H1 (cell line): ENCODE measurements at regions not wholly inside any gene's neighbourhood (a gene's known extent, or its start where the extent isn't known, plus 50 kb on each side); places are given as distances from the start of the nearest gene placed in this dataset.

Experiments
- CTCF ChIA-PET: fragments of 300-600 bp; sonication (Branson Sonifier 250); formaldehyde crosslinking; loops from one replicate; lab custom pipeline; 2021; ENCODE audit not compliant: partially characterized antibody; lab: Charles Lee
- POLR2A ChIA-PET: fragments of 300-600 bp; sonication (Branson Sonifier 250); formaldehyde crosslinking; loops from one replicate; lab custom pipeline; 2021; ENCODE audit warnings: inconsistent platforms; ENCODE audit not compliant: partially characterized antibody; lab: Charles Lee
- DNase-seq, 2 experiments: peaks; one replicate each; pipeline versions ENCODE4 v3.0.0 to v3.0.0-alpha.2; 2010 to 2022; ENCODE audit warnings: low spot score in 2 of 2, low read depth in 1 of 2, mixed read lengths in 1 of 2
- FAIRE-seq: peaks from 2 replicates; lab custom pipeline; 2011; peaks lifted over from hg19 to GRCh38; lab: Jason Lieb, UNC
- H2AFZ ChIP-seq: 2 replicates; pipeline ENCODE4 v1.8.1; 2012; ENCODE audit warnings: low read length, inconsistent platforms
- H2AK5ac ChIP-seq: 2 replicates; pipeline ENCODE4 v1.6.1; 2013; ENCODE audit warnings: low read depth, low read length
- H2BK120ac ChIP-seq: replicated peaks from 2 replicates; pipeline ENCODE3; 2013; ENCODE audit warnings: low read depth, low read length, inconsistent platforms
- H2BK12ac ChIP-seq: 2 replicates; pipeline ENCODE4 v1.6.1; 2013; ENCODE audit warnings: low read depth, low read length
- H2BK15ac ChIP-seq: 2 replicates; pipeline ENCODE4 v1.6.1; 2013; ENCODE audit warnings: low read length
- H2BK20ac ChIP-seq: 2 replicates; pipeline ENCODE4 v1.6.1; 2013; ENCODE audit warnings: low read length
- H2BK5ac ChIP-seq: 2 replicates; pipeline ENCODE4 v1.6.1; 2013; ENCODE audit warnings: low read depth, low read length
- H3K14ac ChIP-seq: 2 replicates; pipeline ENCODE4 v1.6.1; 2013; ENCODE audit warnings: inconsistent platforms; ENCODE audit not compliant: insufficient read length
- H3K18ac ChIP-seq: 2 replicates; pipeline ENCODE4 v1.6.1; 2013; ENCODE audit warnings: low read length; ENCODE audit errors: extremely low read depth
- H3K23ac ChIP-seq: 2 replicates; pipeline ENCODE4 v1.6.1; 2013; ENCODE audit warnings: inconsistent platforms; ENCODE audit not compliant: insufficient read length
- H3K23me2 ChIP-seq: 2 replicates; pipeline ENCODE4 v1.6.1; 2013; ENCODE audit warnings: low read depth, low read length
- H3K27ac ChIP-seq: 2 replicates; pipeline ENCODE4 v1.6.1; 2011; ENCODE audit warnings: low read depth, low read length, inconsistent platforms
- H3K27me3 ChIP-seq, 4 experiments: replicated peaks in 1 of 4; 1 replicate in 1 of 4; 2 replicates in 3 of 4; pipeline versions ENCODE4 v1.6.1 to v1.8.1; 2011 to 2013; ENCODE audit warnings: low read length in 3 of 4, mild to moderate bottlenecking in 3 of 4, inconsistent platforms in 2 of 4, mixed read lengths in 2 of 4, moderate library complexity in 1 of 4; ENCODE audit not compliant: control insufficient read depth in 3 of 4, insufficient read depth in 3 of 4; ENCODE audit errors: extremely low read depth in 1 of 4
- H3K36me3 ChIP-seq, 4 experiments: 2 replicates each; pipeline versions ENCODE4 v1.6.1 to v1.8.1; 2011 to 2013; ENCODE audit warnings: mild to moderate bottlenecking in 4 of 4, low read length in 3 of 4, moderate library complexity in 2 of 4, control low read depth in 1 of 4, inconsistent platforms in 1 of 4; ENCODE audit not compliant: insufficient read depth in 4 of 4, control insufficient read depth in 2 of 4
- H3K4ac ChIP-seq: replicated peaks from 2 replicates; pipeline ENCODE3; 2013; ENCODE audit warnings: low read length, low read depth, mixed read lengths, inconsistent platforms; ENCODE audit not compliant: insufficient read length
- H3K4me1 ChIP-seq, 4 experiments: replicated peaks in 1 of 4; 1 replicate in 1 of 4; 2 replicates in 3 of 4; pipeline versions ENCODE4 v1.6.1 to v1.8.1; 2011 to 2013; ENCODE audit warnings: low read length in 3 of 4, inconsistent platforms in 2 of 4, mixed read lengths in 1 of 4; ENCODE audit not compliant: insufficient read depth in 4 of 4, control insufficient read depth in 3 of 4
- H3K4me2 ChIP-seq, 2 experiments: 2 replicates each; pipeline versions ENCODE4 v1.6.1 to v1.8.1; 2011 to 2013; ENCODE audit warnings: low read depth in 2 of 2, low read length in 2 of 2, control low read depth in 1 of 2, inconsistent platforms in 1 of 2, mild to moderate bottlenecking in 1 of 2; ENCODE audit not compliant: insufficient read depth in 1 of 2
- H3K4me3 ChIP-seq, 4 experiments: fragments of 200-600, 300-600 bp in 1 of 4; sonication (generic), shearing (Covaris generic), sonication (Bioruptor Twin) in 1 of 4; 2 replicates each; pipeline versions ENCODE4 v1.5.1 to v1.8.1; 2011 to 2016; ENCODE audit warnings: low read length in 4 of 4, low read depth in 3 of 4, control low read depth in 2 of 4, inconsistent platforms in 2 of 4, mild to moderate bottlenecking in 2 of 4, mixed read lengths in 1 of 4, moderate library complexity in 1 of 4; ENCODE audit not compliant: insufficient read depth in 2 of 4; ENCODE audit errors: extremely low read depth in 1 of 4
- H3K56ac ChIP-seq: replicated peaks from 2 replicates; pipeline ENCODE3; 2013; ENCODE audit warnings: low read depth, mild to moderate bottlenecking, mixed read lengths, low read length, inconsistent platforms; ENCODE audit not compliant: insufficient read length
- H3K79me1 ChIP-seq: 2 replicates; pipeline ENCODE4 v1.6.1; 2013; ENCODE audit warnings: low read depth, low read length, control low read depth
- H3K79me2 ChIP-seq, 2 experiments: 2 replicates each; pipeline versions ENCODE4 v1.6.1 to v1.8.1; 2012 to 2013; ENCODE audit warnings: low read length in 2 of 2, mild to moderate bottlenecking in 2 of 2, inconsistent platforms in 1 of 2; ENCODE audit not compliant: insufficient read depth in 2 of 2, control insufficient read depth in 1 of 2
- H3K9ac ChIP-seq, 4 experiments: replicated peaks in 1 of 4; 1 replicate in 1 of 4; 2 replicates in 3 of 4; pipeline versions ENCODE4 v1.6.1 to v1.8.1; 2011 to 2013; ENCODE audit warnings: low read depth in 3 of 4, low read length in 3 of 4, control low read depth in 2 of 4, mild to moderate bottlenecking in 2 of 4, moderate library complexity in 2 of 4, inconsistent platforms in 1 of 4; ENCODE audit errors: extremely low read depth in 1 of 4
- H3K9me3 ChIP-seq, 2 experiments: 2 replicates each; pipeline versions ENCODE4 v1.6.1 to v1.8.1; 2012 to 2013; ENCODE audit warnings: mild to moderate bottlenecking in 2 of 2, moderate library complexity in 2 of 2, control low read depth in 1 of 2, inconsistent platforms in 1 of 2, low read depth in 1 of 2, low read length in 1 of 2, mixed read lengths in 1 of 2; ENCODE audit not compliant: insufficient read depth in 2 of 2
- H4K20me1 ChIP-seq, 2 experiments: replicated peaks in 1 of 2; 2 replicates each; pipeline versions ENCODE3 to v1.8.1; 2011 to 2013; ENCODE audit warnings: inconsistent platforms in 2 of 2, low read length in 2 of 2, mild to moderate bottlenecking in 1 of 2; ENCODE audit not compliant: insufficient read depth in 2 of 2, control insufficient read depth in 1 of 2
- H4K5ac ChIP-seq: 2 replicates; pipeline ENCODE4 v1.6.1; 2013; ENCODE audit warnings: low read length, low read depth, mixed read lengths, inconsistent platforms; ENCODE audit not compliant: insufficient read length
- H4K8ac ChIP-seq: 2 replicates; pipeline ENCODE4 v1.8.0; 2013; ENCODE audit warnings: mild to moderate bottlenecking, moderate library complexity, low read length, inconsistent platforms; ENCODE audit not compliant: insufficient read depth; ENCODE audit errors: extremely low read depth
- H4K91ac ChIP-seq: replicated peaks from 2 replicates; pipeline ENCODE3; 2013; ENCODE audit warnings: low read length, mixed read lengths, inconsistent platforms; ENCODE audit not compliant: insufficient read length
- CBX5 ChIP-seq: fragments of 300-800, 300-1000 bp; sonication (generic); IDR thresholded peaks from 2 replicates; pipeline ENCODE4 v1.7.1; 2016; ENCODE audit warnings: antibody characterized with exemption, low read length, low read depth
- CREB1 ChIP-seq: IDR thresholded peaks from 2 replicates; pipeline ENCODE4 v1.6.1; 2012; ENCODE audit warnings: inconsistent platforms
- CTCF ChIP-seq, 3 experiments: IDR thresholded peaks; 1 replicate in 2 of 3; 2 replicates in 1 of 3; pipeline versions ENCODE4 v1.5.1 to v1.6.1; 2011; ENCODE audit warnings: low read length in 3 of 3, mild to moderate bottlenecking in 3 of 3, inconsistent platforms in 2 of 3, low read depth in 1 of 3, moderate library complexity in 1 of 3; ENCODE audit not compliant: insufficient read depth in 1 of 3; ENCODE audit errors: control extremely low read depth in 1 of 3
- EZH2 ChIP-seq: fragments of 200-600 bp; sonication (generic); IDR thresholded peaks from 2 replicates; pipeline ENCODE4 v1.7.1; 2012; ENCODE audit warnings: low read depth, mild to moderate bottlenecking, moderate library complexity, low read length, inconsistent platforms; ENCODE audit not compliant: severe bottlenecking
- JUND ChIP-seq: IDR thresholded peaks from 2 replicates; pipeline ENCODE4 v1.6.1; 2011; ENCODE audit warnings: mild to moderate bottlenecking, improper control_type of control experiment, low read length
- KDM5A ChIP-seq: fragments of 200-600 bp; IDR thresholded peaks from 2 replicates; pipeline ENCODE4 v1.7.1; 2012; ENCODE audit warnings: mild to moderate bottlenecking, low read length, inconsistent platforms, mixed read lengths
- MAX ChIP-seq: IDR thresholded peaks from 2 replicates; pipeline ENCODE4 v1.6.1; 2012; ENCODE audit warnings: inconsistent platforms
- NANOG ChIP-seq: IDR thresholded peaks from 2 replicates; pipeline ENCODE4 v1.6.1; 2011; ENCODE audit warnings: low read length, low read depth, mild to moderate bottlenecking, inconsistent platforms; ENCODE audit not compliant: insufficient read depth, poor library complexity, severe bottlenecking
- NRF1 ChIP-seq: IDR thresholded peaks from 2 replicates; pipeline ENCODE4 v1.6.1; 2011; ENCODE audit warnings: mild to moderate bottlenecking, low read depth, low read length, improper control_type of control experiment
- TAF1 ChIP-seq: IDR thresholded peaks from 2 replicates; pipeline ENCODE4 v1.6.1; 2011; ENCODE audit warnings: mild to moderate bottlenecking, low read depth, low read length
- TBP ChIP-seq: IDR thresholded peaks from 2 replicates; pipeline ENCODE4 v1.6.1; 2011; ENCODE audit warnings: low read depth, low read length, improper control_type of control experiment
- TEAD4 ChIP-seq: IDR thresholded peaks from 2 replicates; pipeline ENCODE4 v1.6.1; 2012; ENCODE audit warnings: low read depth, low read length, inconsistent platforms, mixed read lengths
- ZNF274 ChIP-seq: IDR thresholded peaks from 2 replicates; pipeline ENCODE4 v1.7.0; 2012; ENCODE audit warnings: low read length, borderline replicate concordance; ENCODE audit errors: extremely low read depth
- WGBS, 2 experiments: shearing (Covaris generic) in 1 of 2; methylation state at CpG; one replicate each; pipeline versions ENCODE4 v1.1.6 to v1.1.7; 2013 to 2015; ENCODE audit warnings: low lambda C conversion rate in 2 of 2, mixed read lengths in 2 of 2, inconsistent platforms in 1 of 2, low coverage in 1 of 2, missing lambda C conversion rate in 1 of 2; ENCODE audit not compliant: insufficient replicate concordance in 2 of 2, insufficient coverage in 1 of 2, insufficient read length in 1 of 2; ENCODE audit errors: extremely low coverage in 1 of 2, missing lambda C conversion rate in 1 of 2; 5-methylcytosine and 5-hydroxymethylcytosine counted together

GRCh38 chr2:8361930-8362329 is 319.9 kb upstream of the ID2 start:
- no peak overlapping the region for H4K91ac ChIP-seq
- no peaks in the 10 kb centered on the region for H3K79me2 ChIP-seq
- H3K23ac ChIP-seq = no peak overlapping the region
- no peaks in the 10 kb centered on the region for H4K20me1 ChIP-seq
- H3K79me1 ChIP-seq = no peaks in the 10 kb centered on the region
- no peak overlapping the region for H2BK5ac ChIP-seq
- no peaks in the 10 kb centered on the region for H3K4me1 ChIP-seq
- FAIRE-seq (no peak), DNase-seq (no peak)
- H3K9ac ChIP-seq = no peak overlapping the region
- H3K23me2 ChIP-seq = no peaks in the 10 kb centered on the region; the same call in 1 of the 2 replicates
- H2BK20ac ChIP-seq = no peak overlapping the region
- H2AK5ac ChIP-seq = no peak overlapping the region
- H3K4ac ChIP-seq = no peak overlapping the region
- H2AFZ ChIP-seq = no peak overlapping the region
- no peak overlapping the region for H3K27ac ChIP-seq
- 86% methylated on average over 8 of the region's 8 CpGs; no CpG with 5 or more reads in 1 of the 2 experiments for WGBS, 2 experiments
- H2BK15ac ChIP-seq = no peak overlapping the region
- CTCF ChIA-PET = no interaction called here
- H4K5ac ChIP-seq = no peak overlapping the region
- H4K8ac ChIP-seq = no peak overlapping the region
- no peak overlapping the region for H3K18ac ChIP-seq
- H3K4me3 ChIP-seq = no peak overlapping the region
- H3K4me2 ChIP-seq = no peak overlapping the region
- H2BK12ac ChIP-seq = no peak overlapping the region
- no peak overlapping the region for H3K14ac ChIP-seq
- POLR2A ChIA-PET = no interaction called here
- H3K36me3 ChIP-seq = no peaks in the 10 kb centered on the region
- H3K56ac ChIP-seq = no peak overlapping the region
- H3K9me3 ChIP-seq = no peaks in the 10 kb centered on the region
- no peak overlapping the region for H2BK120ac ChIP-seq
- H3K27me3 ChIP-seq = no peaks in the 10 kb centered on the region
- TF ChIP-seq NRF1 (no peak), TEAD4 (no peak), CBX5 (no peak), CREB1 (no peak), KDM5A (no peak), NANOG (no peak), EZH2 (no peak), TAF1 (no peak), CTCF (IDR thresholded peaks at IDR 0.05; ENCODE audit: control extremely low read depth in 1 of 3, insufficient read depth in 1 of 3, low read depth in 1 of 3, low read length in 3 of 3) (no peak), TBP (no peak), MAX (no peak), ZNF274 (no peak), JUND (no peak)
